IMR-90 (cell line): ENCODE measurements at regions not wholly inside any gene's neighbourhood (a gene's known extent, or its start where the extent isn't known, plus 50 kb on each side); places are given as distances from the start of the nearest gene placed in this dataset.
"Not testable (repeated sequence)": the region's sequence is repeated elsewhere in the genome, so short reads cannot be mapped to it uniquely, and the experiment has no call there.

Experiments
- ATAC-seq: fragments of 200-7000 bp; cut with Tn5 transposase; 2 replicates; pipeline ENCODE4 v1.9.1; 2020; ENCODE audit warnings: low read depth, mild to moderate bottlenecking, moderate library complexity
- BruUV-seq: library from RNA; stranded (reverse); fragments of 400-500 nt; replicated peaks from 2 replicates; lab custom pipeline; 2021; lab: Mats Ljungman, UMichigan
- CTCF ChIA-PET: fragments of 300-600 bp; formaldehyde crosslinking; extraction: SDS; loops from one replicate; lab custom pipeline; 2021; ENCODE audit warnings: antibody characterized with exemption; lab: Yijun Ruan, JAX
- POLR2A ChIA-PET: fragments of 300-600 bp; sonication (Branson Sonifier 250); formaldehyde crosslinking; loops from one replicate; lab custom pipeline; 2022; ENCODE audit warnings: antibody characterized with exemption; ENCODE audit not compliant: unreplicated experiment; lab: Charles Lee
- DNase-seq: peaks from one replicate; pipeline ENCODE4 v3.0.0; 2013
- H2AFZ ChIP-seq: replicated peaks from 2 replicates; pipeline ENCODE3; 2013; ENCODE audit warnings: low read length, mild to moderate bottlenecking; ENCODE audit not compliant: poor library complexity
- H2AK5ac ChIP-seq: 2 replicates; pipeline ENCODE4 v1.6.1; 2013; ENCODE audit warnings: low read depth, low read length, inconsistent platforms
- H2AK9ac ChIP-seq: replicated peaks from 2 replicates; pipeline ENCODE3; 2013; ENCODE audit warnings: mild to moderate bottlenecking, low read depth, low read length, moderate library complexity; ENCODE audit not compliant: poor library complexity
- H2BK120ac ChIP-seq: 2 replicates; pipeline ENCODE4 v1.6.1; 2013; ENCODE audit warnings: low read depth, low read length, inconsistent platforms
- H2BK15ac ChIP-seq: 3 replicates; pipeline ENCODE4 v1.6.1; 2013; ENCODE audit warnings: low read depth, low read length, inconsistent platforms
- H2BK20ac ChIP-seq: 2 replicates; pipeline ENCODE4 v1.6.1; 2013; ENCODE audit warnings: low read depth, mild to moderate bottlenecking, inconsistent platforms, low read length, moderate library complexity
- H2BK5ac ChIP-seq: 2 replicates; pipeline ENCODE4 v1.6.1; 2013; ENCODE audit warnings: mild to moderate bottlenecking, low read depth, low read length, inconsistent platforms; ENCODE audit not compliant: poor library complexity, severe bottlenecking
- H3K14ac ChIP-seq: replicated peaks from 2 replicates; pipeline ENCODE4 v1.6.1; 2013; ENCODE audit warnings: low read depth, low read length, inconsistent platforms
- H3K18ac ChIP-seq: 2 replicates; pipeline ENCODE4 v1.6.1; 2013; ENCODE audit warnings: low read depth, low read length, control low read depth
- H3K23ac ChIP-seq: 2 replicates; pipeline ENCODE4 v1.6.1; 2013; ENCODE audit warnings: low read depth, low read length, inconsistent platforms
- H3K27ac ChIP-seq: 2 replicates; pipeline ENCODE4 v1.5.1; 2013; ENCODE audit warnings: mild to moderate bottlenecking, control low read depth, low read length; ENCODE audit not compliant: insufficient read depth
- H3K27me3 ChIP-seq: 2 replicates; pipeline ENCODE4 v1.6.1; 2013; ENCODE audit warnings: low read length; ENCODE audit not compliant: control insufficient read depth, insufficient read depth
- H3K36me3 ChIP-seq: 2 replicates; pipeline ENCODE4 v1.6.1; 2013; ENCODE audit warnings: low read length, mixed read lengths; ENCODE audit not compliant: control insufficient read depth, insufficient read depth
- H3K4ac ChIP-seq: 2 replicates; pipeline ENCODE4 v1.6.1; 2013; ENCODE audit warnings: low read depth, low read length, inconsistent platforms
- H3K4me1 ChIP-seq: 2 replicates; pipeline ENCODE4 v1.6.1; 2013; ENCODE audit warnings: low read length, mixed read lengths; ENCODE audit not compliant: control insufficient read depth, insufficient read depth
- H3K4me2 ChIP-seq: 2 replicates; pipeline ENCODE4 v1.6.1; 2013; ENCODE audit warnings: low read depth, mild to moderate bottlenecking, control low read depth, low read length, moderate library complexity
- H3K4me3 ChIP-seq: 2 replicates; pipeline ENCODE4 v1.5.1; 2013; ENCODE audit warnings: low read depth, mild to moderate bottlenecking, control low read depth, low read length, moderate library complexity; ENCODE audit not compliant: insufficient read depth
- H3K56ac ChIP-seq: 2 replicates; pipeline ENCODE4 v1.6.1; 2013; ENCODE audit warnings: low read length, inconsistent platforms; ENCODE audit not compliant: insufficient read depth; ENCODE audit errors: extremely low read depth
- H3K79me1 ChIP-seq, 2 experiments: 2 replicates each; pipeline ENCODE4 v1.6.1; 2013; ENCODE audit warnings: low read length in 2 of 2, inconsistent platforms in 1 of 2, low read depth in 1 of 2
- H3K9ac ChIP-seq: 2 replicates; pipeline ENCODE4 v1.6.1; 2013; ENCODE audit warnings: low read depth, low read length, control low read depth
- H3K9me1 ChIP-seq: 2 replicates; pipeline ENCODE4 v1.6.1; 2013; ENCODE audit warnings: low read length, inconsistent platforms; ENCODE audit not compliant: insufficient read depth
- H3K9me3 ChIP-seq: 2 replicates; pipeline ENCODE4 v1.6.1; 2013; ENCODE audit warnings: low read length; ENCODE audit not compliant: control insufficient read depth, insufficient read depth
- H4K20me1 ChIP-seq: 2 replicates; pipeline ENCODE4 v1.6.1; 2013; ENCODE audit warnings: low read length, inconsistent platforms; ENCODE audit not compliant: insufficient read depth
- H4K5ac ChIP-seq: 2 replicates; pipeline ENCODE4 v1.6.1; 2013; ENCODE audit warnings: mild to moderate bottlenecking, low read depth, low read length, control low read depth
- H4K8ac ChIP-seq, 2 experiments: 2 replicates each; pipeline ENCODE4 v1.6.1; 2013; ENCODE audit warnings: low read depth in 2 of 2, low read length in 2 of 2, control low read depth in 1 of 2, inconsistent platforms in 1 of 2
- H4K91ac ChIP-seq: 2 replicates; pipeline ENCODE4 v1.6.1; 2013; ENCODE audit warnings: low read depth, low read length, inconsistent platforms; ENCODE audit not compliant: insufficient read depth
- WGBS, 2 experiments: methylation state at CpG; one replicate each; pipeline versions ENCODE4 v1.1.5 to v1.1.7; 2013; ENCODE audit warnings: missing lambda C conversion rate in 2 of 2; ENCODE audit not compliant: insufficient read length in 1 of 2; ENCODE audit errors: extremely low coverage in 2 of 2; 5-methylcytosine and 5-hydroxymethylcytosine counted together
- dilution Hi-C: fragments of 300-500 bp; cut with HindIII; formaldehyde crosslinking; loops from one replicate; pipeline ENCODE4 v1.14.3; 2018; ENCODE audit warnings: low sequenced_read_pairs; ENCODE audit not compliant: unreplicated experiment
- in situ Hi-C: fragments of 300-500 bp; cut with MboI; formaldehyde crosslinking; loops from 3 replicates; pipeline ENCODE4 v1.14.3; 2019; ENCODE audit warnings: low sequenced_read_pairs, inconsistent platforms, mixed read lengths
- intact Hi-C: fragments of 100-400 bp; cut with micrococcal nuclease; formaldehyde crosslinking; loops from 2 replicates; pipeline ENCODE4 v1.10.0; 2022

DNA sequence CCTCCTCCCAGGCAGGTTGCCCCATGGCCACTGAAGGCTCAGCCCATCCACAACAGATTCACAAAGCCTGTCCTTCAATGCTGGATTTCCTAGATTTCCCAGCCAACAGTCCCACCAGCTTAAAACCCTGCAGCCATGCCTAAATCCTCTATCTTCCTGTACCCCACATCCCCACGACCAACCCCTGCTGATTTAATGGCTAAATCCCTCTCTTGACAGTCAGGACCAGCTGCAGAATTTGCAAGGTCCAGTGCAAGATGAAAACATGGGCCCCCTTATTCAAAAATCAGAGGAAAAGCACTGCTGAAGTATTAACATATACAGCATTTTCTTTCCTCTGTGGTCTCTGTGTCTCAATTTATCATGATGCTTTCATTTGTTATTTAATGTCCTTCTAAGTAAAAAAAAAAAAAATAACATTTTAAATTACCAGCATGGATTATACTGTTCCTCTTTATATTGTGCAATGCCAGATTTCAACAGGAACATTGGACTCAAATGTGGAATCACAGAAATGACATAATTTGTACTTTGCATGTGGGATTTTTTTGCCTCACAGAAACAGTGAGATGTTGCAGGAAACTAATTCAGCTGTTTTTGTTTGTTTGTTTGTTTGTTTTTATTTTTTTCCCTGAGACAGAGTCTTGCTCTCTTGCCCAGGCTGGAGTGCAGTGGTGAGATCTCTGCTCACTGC, 63.0 kb upstream of the DRD5 start:
- H3K14ac ChIP-seq, H3K4me1 ChIP-seq, H3K27ac ChIP-seq, H3K4me2 ChIP-seq, H3K23ac ChIP-seq, H2AK5ac ChIP-seq, H3K9ac ChIP-seq, intact Hi-C loops, H4K8ac ChIP-seq, CTCF ChIA-PET, H2BK15ac ChIP-seq, H3K36me3 ChIP-seq, H3K4ac ChIP-seq, H2BK120ac ChIP-seq, dilution Hi-C loops, BruUV-seq, H2BK20ac ChIP-seq, H4K5ac ChIP-seq, H3K27me3 ChIP-seq, H2AFZ ChIP-seq, H3K9me1 ChIP-seq, in situ Hi-C loops, ATAC-seq, H2AK9ac ChIP-seq, H3K56ac ChIP-seq, H3K79me1 ChIP-seq, H4K20me1 ChIP-seq, H4K91ac ChIP-seq, H3K18ac ChIP-seq, DNase-seq, POLR2A ChIA-PET, H3K9me3 ChIP-seq, H3K4me3 ChIP-seq, H2BK5ac ChIP-seq: not testable (repeated sequence)
- WGBS, 2 experiments, result no CpG with 5 or more reads among the region's 1 CpG

DNA sequence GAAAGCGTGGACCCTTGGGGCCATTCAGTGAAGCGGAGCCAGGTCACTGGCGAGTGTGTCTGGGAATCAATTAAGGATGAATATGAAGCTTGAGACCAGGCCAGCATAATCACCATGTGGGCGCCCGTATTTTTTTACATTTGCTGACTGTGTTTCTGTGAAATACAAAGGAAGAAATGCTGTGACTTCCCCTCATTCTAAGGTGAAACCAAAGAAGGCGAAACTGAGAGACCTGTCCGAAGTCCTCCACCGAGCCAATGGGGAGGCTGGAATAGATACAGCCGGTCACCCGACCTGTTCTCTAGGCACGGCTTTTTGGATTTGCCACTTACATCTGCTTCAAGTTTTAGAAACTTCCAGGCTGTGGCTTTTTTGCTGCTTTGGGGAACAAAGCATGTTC, 59.3 kb upstream of the DRD5 start:
- H3K23ac ChIP-seq, H4K20me1 ChIP-seq, H2BK20ac ChIP-seq, H4K8ac ChIP-seq, H3K27ac ChIP-seq, intact Hi-C loops, H4K91ac ChIP-seq, POLR2A ChIA-PET, CTCF ChIA-PET, H3K4me2 ChIP-seq, in situ Hi-C loops, H3K4ac ChIP-seq, H3K79me1 ChIP-seq, ATAC-seq, H2BK5ac ChIP-seq, H2BK15ac ChIP-seq, BruUV-seq, H3K4me1 ChIP-seq, H3K9me1 ChIP-seq, DNase-seq, dilution Hi-C loops, H2AK9ac ChIP-seq, H2AK5ac ChIP-seq, H3K9me3 ChIP-seq, H3K56ac ChIP-seq, H3K27me3 ChIP-seq, H3K18ac ChIP-seq, H2AFZ ChIP-seq, H3K36me3 ChIP-seq, H3K14ac ChIP-seq, H3K9ac ChIP-seq, H2BK120ac ChIP-seq, H4K5ac ChIP-seq, H3K4me3 ChIP-seq: not testable (repeated sequence)
- WGBS, 2 experiments, result 67% methylated on average over 1 of the region's 11 CpGs; no CpG with 5 or more reads in 1 of the 2 experiments
